Peyer's patch (tissue), 4 donors: ENCODE measurements at regions not wholly inside any gene's neighbourhood (a gene's known extent, or its start where the extent isn't known, plus 50 kb on each side); places are given as distances from the start of the nearest gene placed in this dataset.

Experiments used
- CTCF ChIP-seq, 6 experiments: fragments of 450-650 bp in 4 of 6; fragments of 200-600 bp in 2 of 6; sonication (generic) in 1 of 6; IDR thresholded peaks; one replicate each; pipeline ENCODE4 v1.5.1; 2017 to 2019; ENCODE audit warnings: antibody characterized with exemption in 6 of 6, mild to moderate bottlenecking in 3 of 6, moderate library complexity in 1 of 6
- POLR2A ChIP-seq, 2 donors: fragments of 450-650 bp; IDR thresholded peaks; one replicate each; pipeline ENCODE4 v1.5.1; 2017; ENCODE audit warnings: antibody characterized with exemption in 2 of 2, mild to moderate bottlenecking in 2 of 2, moderate library complexity in 2 of 2

GRCh38 chr6:50586331-50586675, 127.0 kb upstream of the TFAP2D start:
- no peak for TF ChIP-seq CTCF (IDR thresholded peaks at IDR 0.05)
- TF ChIP-seq POLR2A (IDR thresholded peaks at IDR 0.05), result no peak
